ENCODE measurements at regions not wholly inside any gene's neighbourhood (a gene's known extent, or its start where the extent isn't known, plus 50 kb on each side); places are given as distances from the start of the nearest gene placed in this dataset.
"Not testable (repeated sequence)": the region's sequence is repeated elsewhere in the genome, so short reads cannot be mapped to it uniquely, and the experiment has no call there.

- H3K9me3 ChIP-seq; H3K4me3 ChIP-seq; H3K36me3 ChIP-seq; H3K4me1 ChIP-seq (ENCODE audit: control insufficient read depth in 1 of 2, low read depth in 2 of 2); H3K27me3 ChIP-seq (replicated peaks; ENCODE audit: insufficient read depth); ATAC-seq (ENCODE audit: insufficient number of reproducible peaks, low FRiP score, low read depth); DNase-seq (ENCODE audit: low spot score); H3K27ac ChIP-seq: not testable (repeated sequence)
These were observed 2144.1 kb upstream of the TPTE start for GRCh38 chr21:8377093-8377841.

GRCh38 chr21:8380419-8381079 lies 2140.8 kb upstream of the TPTE start:
- not testable (repeated sequence) for H3K36me3 ChIP-seq; DNase-seq (ENCODE audit: low spot score); ATAC-seq (ENCODE audit: insufficient number of reproducible peaks, low FRiP score, low read depth); H3K27me3 ChIP-seq (replicated peaks; ENCODE audit: insufficient read depth); H3K9me3 ChIP-seq; H3K4me3 ChIP-seq; H3K27ac ChIP-seq; H3K4me1 ChIP-seq (ENCODE audit: control insufficient read depth in 1 of 2, low read depth in 2 of 2)

- not testable (repeated sequence) for H3K36me3 ChIP-seq; H3K27ac ChIP-seq; H3K4me1 ChIP-seq (ENCODE audit: control insufficient read depth in 1 of 2, low read depth in 2 of 2); DNase-seq (ENCODE audit: low spot score); H3K9me3 ChIP-seq; H3K27me3 ChIP-seq (replicated peaks; ENCODE audit: insufficient read depth); H3K4me3 ChIP-seq; ATAC-seq (ENCODE audit: insufficient number of reproducible peaks, low FRiP score, low read depth)
These were observed 2133.0 kb upstream of the TPTE start for GRCh38 chr21:8388169-8388939.

- not testable (repeated sequence) for H3K27me3 ChIP-seq (replicated peaks; ENCODE audit: insufficient read depth); H3K36me3 ChIP-seq; ATAC-seq (ENCODE audit: insufficient number of reproducible peaks, low FRiP score, low read depth); DNase-seq (ENCODE audit: low spot score); H3K27ac ChIP-seq; H3K4me1 ChIP-seq (ENCODE audit: control insufficient read depth in 1 of 2, low read depth in 2 of 2); H3K9me3 ChIP-seq; H3K4me3 ChIP-seq
These were observed 2132.5 kb upstream of the TPTE start for GRCh38 chr21:8388940-8389238.

- not testable (repeated sequence) for H3K36me3 ChIP-seq; ATAC-seq (ENCODE audit: insufficient number of reproducible peaks, low FRiP score, low read depth); H3K27me3 ChIP-seq (replicated peaks; ENCODE audit: insufficient read depth); H3K9me3 ChIP-seq; H3K4me1 ChIP-seq (ENCODE audit: control insufficient read depth in 1 of 2, low read depth in 2 of 2); DNase-seq (ENCODE audit: low spot score); H3K27ac ChIP-seq; H3K4me3 ChIP-seq
These were observed 2130.7 kb upstream of the TPTE start for GRCh38 chr21:8390550-8391171.

GRCh38 chr21:8394380-8394779 lies 2127.0 kb upstream of the TPTE start:
- H3K27me3 ChIP-seq (replicated peaks; ENCODE audit: insufficient read depth); H3K4me3 ChIP-seq; H3K27ac ChIP-seq; ATAC-seq (ENCODE audit: insufficient number of reproducible peaks, low FRiP score, low read depth); H3K4me1 ChIP-seq (ENCODE audit: control insufficient read depth in 1 of 2, low read depth in 2 of 2); H3K36me3 ChIP-seq; DNase-seq (ENCODE audit: low spot score); H3K9me3 ChIP-seq: not testable (repeated sequence)

GRCh38 chr21:8395992-8396391 lies 2125.4 kb upstream of the TPTE start:
- H3K4me1 ChIP-seq (ENCODE audit: control insufficient read depth in 1 of 2, low read depth in 2 of 2); ATAC-seq (ENCODE audit: insufficient number of reproducible peaks, low FRiP score, low read depth); DNase-seq (ENCODE audit: low spot score); H3K27ac ChIP-seq; H3K36me3 ChIP-seq; H3K27me3 ChIP-seq (replicated peaks; ENCODE audit: insufficient read depth); H3K4me3 ChIP-seq; H3K9me3 ChIP-seq: not testable (repeated sequence)

GRCh38 chr21:8398870-8399437 lies 2122.4 kb upstream of the TPTE start:
- DNase-seq (ENCODE audit: low spot score); H3K27ac ChIP-seq; H3K9me3 ChIP-seq; ATAC-seq (ENCODE audit: insufficient number of reproducible peaks, low FRiP score, low read depth); H3K27me3 ChIP-seq (replicated peaks; ENCODE audit: insufficient read depth); H3K36me3 ChIP-seq; H3K4me3 ChIP-seq; H3K4me1 ChIP-seq (ENCODE audit: control insufficient read depth in 1 of 2, low read depth in 2 of 2): not testable (repeated sequence)

- not testable (repeated sequence) for ATAC-seq (ENCODE audit: insufficient number of reproducible peaks, low FRiP score, low read depth); H3K4me1 ChIP-seq (ENCODE audit: control insufficient read depth in 1 of 2, low read depth in 2 of 2); H3K4me3 ChIP-seq; H3K27ac ChIP-seq; H3K9me3 ChIP-seq; DNase-seq (ENCODE audit: low spot score); H3K36me3 ChIP-seq; H3K27me3 ChIP-seq (replicated peaks; ENCODE audit: insufficient read depth)
These were observed 2121.5 kb upstream of the TPTE start for GRCh38 chr21:8399866-8400265.

GRCh38 chr21:8401799-8402198 lies 2119.6 kb upstream of the TPTE start:
- not testable (repeated sequence) for H3K27ac ChIP-seq; H3K9me3 ChIP-seq; H3K4me1 ChIP-seq (ENCODE audit: control insufficient read depth in 1 of 2, low read depth in 2 of 2); H3K27me3 ChIP-seq (replicated peaks; ENCODE audit: insufficient read depth); DNase-seq (ENCODE audit: low spot score); H3K4me3 ChIP-seq; H3K36me3 ChIP-seq; ATAC-seq (ENCODE audit: insufficient number of reproducible peaks, low FRiP score, low read depth)

GRCh38 chr21:8406331-8406730 lies 2115.1 kb upstream of the TPTE start:
- not testable (repeated sequence) for H3K27ac ChIP-seq; H3K27me3 ChIP-seq (replicated peaks; ENCODE audit: insufficient read depth); DNase-seq (ENCODE audit: low spot score); ATAC-seq (ENCODE audit: insufficient number of reproducible peaks, low FRiP score, low read depth); H3K4me1 ChIP-seq (ENCODE audit: control insufficient read depth in 1 of 2, low read depth in 2 of 2); H3K9me3 ChIP-seq; H3K4me3 ChIP-seq; H3K36me3 ChIP-seq

- not testable (repeated sequence) for H3K9me3 ChIP-seq; H3K4me3 ChIP-seq; H3K4me1 ChIP-seq (ENCODE audit: control insufficient read depth in 1 of 2, low read depth in 2 of 2); H3K27ac ChIP-seq; H3K27me3 ChIP-seq (replicated peaks; ENCODE audit: insufficient read depth); DNase-seq (ENCODE audit: low spot score); H3K36me3 ChIP-seq
- peak; percentile 53 for ATAC-seq (ENCODE audit: insufficient number of reproducible peaks, low FRiP score, low read depth)
These were observed 2110.2 kb upstream of the TPTE start for GRCh38 chr21:8411139-8411671.

All from thoracic aorta (tissue), 2 donors.